Mononuclear cell (primary cell): ENCODE measurements at regions not wholly inside any gene's neighbourhood (a gene's known extent, or its start where the extent isn't known, plus 50 kb on each side); places are given as distances from the start of the nearest gene placed in this dataset.

Experiments used
- H3K27me3 ChIP-seq: 2 replicates; pipeline ENCODE4 v1.6.0; 2011; ENCODE audit warnings: low read length, control low read depth; ENCODE audit not compliant: insufficient read depth
- H3K4me1 ChIP-seq: 2 replicates; pipeline ENCODE4 v1.5.1; 2011; ENCODE audit warnings: mild to moderate bottlenecking, low read length, control low read depth; ENCODE audit not compliant: insufficient read depth
- H3K4me3 ChIP-seq: 2 replicates; pipeline ENCODE4 v1.5.1; 2011; ENCODE audit warnings: mild to moderate bottlenecking, low read length, moderate library complexity
- H3K9me3 ChIP-seq: 2 replicates; pipeline ENCODE4 v1.5.1; 2011; ENCODE audit warnings: low read depth, mild to moderate bottlenecking, control low read depth, low read length

DNA sequence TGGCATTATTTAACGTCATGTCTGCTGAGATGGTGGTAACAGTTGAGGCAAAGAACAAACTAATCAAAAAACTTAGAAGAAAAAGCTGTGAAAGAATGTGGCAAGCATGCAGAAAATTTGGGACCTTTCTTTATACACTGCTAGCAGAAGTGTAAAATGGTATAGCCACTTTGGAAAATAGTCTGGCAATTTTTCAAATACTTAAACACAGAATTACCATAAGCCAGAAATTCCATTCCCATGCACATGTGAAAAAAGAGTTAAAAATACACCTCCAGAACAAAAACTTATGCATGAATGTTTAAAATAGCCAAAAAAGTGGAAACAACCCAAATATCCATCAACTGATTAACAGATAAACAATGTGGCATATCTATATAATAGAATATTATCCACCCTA, 613.3 kb downstream of the TBL1XR1 start:
- no peaks in the 10 kb centered on the region for H3K9me3 ChIP-seq
- H3K4me3 ChIP-seq: no peak overlapping the region
- H3K4me1 ChIP-seq: no peaks in the 10 kb centered on the region

DNA sequence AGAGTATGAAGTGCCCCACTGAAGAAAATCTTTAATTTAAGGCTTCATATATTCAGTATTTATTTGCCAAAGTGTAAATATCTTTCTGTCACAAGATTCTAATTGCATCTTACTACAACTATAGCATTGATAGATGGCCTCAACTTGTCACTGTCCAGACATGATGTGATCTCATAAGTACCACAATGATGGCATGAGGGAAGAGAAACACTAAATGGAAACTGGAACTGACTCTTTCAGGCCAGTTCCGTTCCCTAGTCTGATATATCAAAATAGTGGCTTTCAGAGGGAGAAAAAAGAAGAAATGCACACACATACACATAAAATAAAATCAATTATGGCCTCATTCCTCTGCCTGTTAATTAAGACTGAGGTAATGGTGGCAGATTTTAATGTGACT, 615.7 kb downstream of the TBL1XR1 start:
- Histone ChIP-seq H3K4me1 (no peaks in the 10 kb centered on the region), H3K4me3 (no peak overlapping the region), H3K9me3 (peaks cover 5% of the 10 kb centered on the region), H3K27me3 (no peaks in the 10 kb centered on the region)

More for the DNA sequence above, 613.3 kb downstream of the TBL1XR1 start:
- H3K27me3 ChIP-seq: no peaks in the 10 kb centered on the region

DNA sequence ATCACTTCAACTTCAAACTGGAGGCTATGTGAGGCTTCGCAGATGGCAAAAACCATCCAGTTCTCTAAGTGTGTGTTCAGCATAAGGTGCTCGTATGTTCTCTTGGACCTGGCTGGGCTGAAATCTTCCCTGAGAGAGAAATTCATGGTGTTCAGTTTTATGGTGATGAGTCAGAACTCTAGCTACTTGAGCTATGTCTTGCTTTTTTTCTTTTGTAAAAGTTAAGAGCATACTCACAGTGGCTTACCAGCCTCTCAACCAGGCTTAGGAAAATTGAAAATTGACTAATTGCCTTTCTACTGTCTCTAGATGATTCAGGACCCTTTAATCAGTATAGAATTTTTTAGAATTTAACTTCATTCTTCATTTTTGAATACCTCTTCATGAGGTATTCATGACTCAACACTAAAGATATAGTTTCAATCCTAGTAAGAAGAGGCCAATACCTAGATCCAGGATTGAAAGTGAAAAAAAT, 617.5 kb downstream of the TBL1XR1 start:
- no peak overlapping the region for H3K4me3 ChIP-seq
- no peaks in the 10 kb centered on the region for H3K27me3 ChIP-seq
- no peaks in the 10 kb centered on the region for H3K4me1 ChIP-seq
- H3K9me3 ChIP-seq: peaks cover 5% of the 10 kb centered on the region

DNA sequence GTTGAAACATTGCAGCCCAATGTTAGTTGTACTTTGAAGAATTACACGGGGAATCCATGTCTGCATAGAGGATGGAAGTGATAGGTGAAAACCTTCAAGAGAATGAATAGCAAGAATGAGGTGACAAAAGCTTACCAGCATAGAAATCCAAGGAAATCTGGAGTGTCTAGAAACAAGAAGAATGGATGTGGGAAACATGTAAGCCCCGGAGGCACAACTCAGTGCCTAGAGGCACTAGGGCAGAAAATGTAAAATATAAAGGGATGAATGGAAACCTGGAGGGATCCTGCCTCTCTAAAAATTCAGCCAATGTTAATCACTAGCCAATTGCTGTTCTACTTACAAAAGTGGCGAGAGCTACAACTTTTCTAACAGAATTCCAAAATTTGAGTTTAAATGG, 619.0 kb downstream of the TBL1XR1 start:
- Histone ChIP-seq H3K4me3 (no peak overlapping the region), H3K9me3 (peaks cover 5% of the 10 kb centered on the region), H3K4me1 (no peaks in the 10 kb centered on the region), H3K27me3 (no peaks in the 10 kb centered on the region)

DNA sequence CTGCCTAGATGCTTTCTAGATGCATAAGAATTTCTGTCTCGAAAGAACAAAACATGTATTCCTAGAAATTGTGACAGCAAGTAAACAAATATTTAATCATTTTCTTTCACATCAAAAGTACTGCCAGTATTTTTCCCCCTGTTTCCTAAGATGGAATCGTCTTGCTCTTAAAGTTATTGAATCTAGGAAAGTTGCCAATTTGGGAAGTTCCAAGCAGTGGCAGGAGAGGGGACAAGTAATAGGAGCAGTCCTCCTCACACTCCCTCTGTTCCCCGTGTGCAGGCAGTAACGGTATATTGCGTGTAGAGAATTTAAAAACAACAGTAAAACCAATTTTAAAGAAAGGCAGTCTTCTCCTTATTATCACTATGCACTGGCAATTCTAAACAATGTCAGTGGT, 619.8 kb downstream of the TBL1XR1 start:
- H3K4me1 ChIP-seq: no peaks in the 10 kb centered on the region
- no peak overlapping the region for H3K4me3 ChIP-seq
- no peaks in the 10 kb centered on the region for H3K27me3 ChIP-seq
- peaks cover 5% of the 10 kb centered on the region for H3K9me3 ChIP-seq

DNA sequence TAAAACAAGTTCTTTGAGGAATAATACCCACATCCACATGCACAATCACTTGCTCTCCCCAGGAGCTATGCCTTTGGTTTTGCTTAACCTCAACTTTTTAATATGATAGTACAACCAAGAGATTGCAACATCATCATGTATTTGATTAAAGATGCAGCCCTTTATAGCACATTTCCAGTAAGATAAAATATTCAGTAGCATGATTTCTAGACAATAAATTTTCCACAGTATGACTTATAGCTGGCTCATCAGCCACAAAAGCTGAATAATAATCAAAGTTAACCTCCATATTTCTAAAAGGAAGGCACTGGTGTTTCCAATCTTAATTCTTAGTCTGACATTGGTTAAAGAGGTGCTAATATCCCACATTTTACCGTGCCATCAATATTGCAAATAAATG, 622.5 kb downstream of the TBL1XR1 start:
- no peaks in the 10 kb centered on the region for H3K4me1 ChIP-seq
- H3K9me3 ChIP-seq: peaks cover 5% of the 10 kb centered on the region
- H3K4me3 ChIP-seq: no peak overlapping the region
- H3K27me3 ChIP-seq: no peaks in the 10 kb centered on the region

DNA sequence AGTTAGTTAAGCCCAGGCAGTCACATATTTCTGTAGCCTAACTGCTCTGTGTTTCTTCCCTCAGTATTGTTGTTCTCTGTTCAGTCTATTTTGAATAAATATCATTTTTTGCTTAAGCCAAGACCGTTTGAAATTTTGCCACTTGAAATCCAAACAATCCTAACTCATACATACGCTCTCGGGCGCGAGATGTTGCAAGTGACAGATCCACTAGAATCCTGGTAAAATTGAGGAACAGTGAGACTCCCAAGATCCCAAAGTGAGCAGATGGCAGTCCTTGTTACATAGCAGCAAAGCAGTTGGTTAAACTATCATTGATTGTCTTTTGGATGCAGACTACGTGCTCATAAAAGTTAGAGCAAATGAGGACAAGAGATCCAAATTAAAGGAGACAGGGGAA, 625.4 kb downstream of the TBL1XR1 start:
- H3K4me3 ChIP-seq: no peak overlapping the region
- no peaks in the 10 kb centered on the region for H3K27me3 ChIP-seq
- no peaks in the 10 kb centered on the region for H3K9me3 ChIP-seq

DNA sequence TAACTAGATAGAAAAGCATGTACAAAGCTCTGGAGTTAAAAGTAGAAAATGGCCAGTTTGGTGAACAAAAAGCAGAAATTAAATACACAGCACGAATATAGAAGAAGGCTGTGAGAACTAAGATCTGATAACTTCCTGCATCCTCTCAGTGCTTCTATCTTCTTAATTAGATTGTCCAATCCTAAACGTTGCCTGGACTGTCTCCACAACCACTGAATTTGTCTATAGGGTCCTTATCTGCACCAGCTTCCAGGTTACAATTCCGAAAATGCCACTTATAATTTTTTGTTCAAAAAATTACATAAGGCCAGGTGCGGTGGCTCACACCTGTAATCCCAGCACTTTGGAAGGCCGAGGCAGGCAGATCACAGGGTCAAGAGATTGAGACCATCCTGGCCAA, 626.3 kb downstream of the TBL1XR1 start:
- H3K4me3 ChIP-seq: no peak overlapping the region
- no peaks in the 10 kb centered on the region for H3K9me3 ChIP-seq
- no peaks in the 10 kb centered on the region for H3K27me3 ChIP-seq
- H3K4me1 ChIP-seq: no peaks in the 10 kb centered on the region

More for the DNA sequence above, 625.4 kb downstream of the TBL1XR1 start:
- no peaks in the 10 kb centered on the region for H3K4me1 ChIP-seq

DNA sequence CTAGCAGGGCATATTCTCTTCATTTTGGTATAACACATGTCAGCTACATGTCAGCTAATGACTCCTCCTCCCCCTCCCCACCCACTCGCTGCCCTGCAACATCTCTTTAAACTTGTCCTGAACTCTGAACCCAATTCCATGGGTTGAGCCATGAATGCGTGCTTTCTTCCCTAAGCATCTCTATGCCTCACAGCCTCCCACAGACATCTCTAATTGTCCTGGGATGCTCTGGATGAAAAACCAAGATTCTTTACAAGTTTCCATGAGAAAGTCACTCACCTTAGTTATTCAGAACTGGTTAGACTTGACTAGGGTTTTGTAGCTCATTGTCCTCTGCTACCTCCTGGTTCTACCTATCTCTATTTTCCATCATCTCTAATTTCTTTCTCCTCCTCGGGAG, 629.1 kb downstream of the TBL1XR1 start:
- Histone ChIP-seq H3K9me3 (no peaks in the 10 kb centered on the region), H3K27me3 (no peaks in the 10 kb centered on the region), H3K4me1 (no peaks in the 10 kb centered on the region), H3K4me3 (no peak overlapping the region)

DNA sequence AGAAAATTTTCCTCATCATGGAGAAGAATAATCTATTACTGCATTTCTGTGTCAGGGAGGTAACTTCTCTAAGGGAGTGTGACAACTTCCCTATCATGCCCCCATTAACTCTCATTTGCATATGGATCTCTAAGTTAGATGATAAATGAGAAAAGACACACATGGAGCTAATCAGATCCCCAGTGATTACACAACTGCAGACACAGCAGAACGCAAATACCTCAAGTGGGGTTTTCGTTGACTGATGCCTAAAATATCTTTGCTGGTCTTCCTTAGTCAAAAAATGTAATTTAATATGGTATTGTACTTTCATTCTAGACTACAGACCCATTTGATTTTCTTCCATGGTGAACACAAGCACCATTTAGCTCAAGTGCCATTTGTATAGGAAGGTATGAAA, 630.5 kb downstream of the TBL1XR1 start:
- H3K4me3 ChIP-seq: no peak overlapping the region
- H3K27me3 ChIP-seq: no peaks in the 10 kb centered on the region
- no peaks in the 10 kb centered on the region for H3K4me1 ChIP-seq
- no peaks in the 10 kb centered on the region for H3K9me3 ChIP-seq

DNA sequence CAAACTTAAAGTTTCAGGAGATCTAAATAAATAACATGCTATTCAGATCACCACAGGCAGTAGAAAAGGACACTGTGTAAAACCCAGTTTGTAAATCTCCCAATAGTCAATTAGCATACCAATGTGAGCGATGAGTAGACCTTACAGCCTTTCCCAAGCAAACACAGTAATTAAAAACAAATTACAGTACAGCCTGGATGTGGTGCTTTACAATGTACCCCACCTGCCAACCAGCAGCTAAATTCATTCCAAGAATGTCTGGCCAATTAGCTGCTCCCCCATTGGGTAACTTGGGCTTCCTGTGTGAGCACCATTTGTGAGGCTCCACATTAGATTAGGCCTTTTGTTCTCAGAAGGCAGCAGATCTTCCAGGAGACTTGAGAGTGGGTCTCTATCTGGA, 635.0 kb downstream of the TBL1XR1 start:
- H3K4me3 ChIP-seq: no peak overlapping the region
- H3K4me1 ChIP-seq: no peaks in the 10 kb centered on the region
- no peaks in the 10 kb centered on the region for H3K9me3 ChIP-seq
- H3K27me3 ChIP-seq: no peaks in the 10 kb centered on the region

DNA sequence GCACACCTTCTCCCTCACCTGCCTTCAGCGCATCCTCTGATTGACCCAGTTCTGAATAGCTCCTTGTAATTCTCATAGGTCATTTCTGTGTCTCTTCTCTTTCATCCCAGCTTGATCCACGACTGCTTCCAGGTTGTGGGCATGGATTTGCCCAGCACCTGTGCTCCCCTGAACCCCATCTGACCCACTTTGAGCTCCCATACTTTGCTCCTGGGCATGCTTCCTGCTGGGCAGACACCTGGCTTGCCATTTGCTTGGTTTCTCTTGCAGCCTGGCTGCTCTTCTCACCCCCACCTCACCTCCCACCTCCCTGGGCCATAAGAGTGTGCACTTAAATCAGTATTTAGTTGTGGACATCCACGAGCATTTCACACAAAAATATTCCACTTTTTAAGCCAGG, 635.5 kb downstream of the TBL1XR1 start:
- H3K27me3 ChIP-seq: no peaks in the 10 kb centered on the region
- H3K9me3 ChIP-seq: no peaks in the 10 kb centered on the region
- H3K4me1 ChIP-seq: no peaks in the 10 kb centered on the region
- no peak overlapping the region for H3K4me3 ChIP-seq

DNA sequence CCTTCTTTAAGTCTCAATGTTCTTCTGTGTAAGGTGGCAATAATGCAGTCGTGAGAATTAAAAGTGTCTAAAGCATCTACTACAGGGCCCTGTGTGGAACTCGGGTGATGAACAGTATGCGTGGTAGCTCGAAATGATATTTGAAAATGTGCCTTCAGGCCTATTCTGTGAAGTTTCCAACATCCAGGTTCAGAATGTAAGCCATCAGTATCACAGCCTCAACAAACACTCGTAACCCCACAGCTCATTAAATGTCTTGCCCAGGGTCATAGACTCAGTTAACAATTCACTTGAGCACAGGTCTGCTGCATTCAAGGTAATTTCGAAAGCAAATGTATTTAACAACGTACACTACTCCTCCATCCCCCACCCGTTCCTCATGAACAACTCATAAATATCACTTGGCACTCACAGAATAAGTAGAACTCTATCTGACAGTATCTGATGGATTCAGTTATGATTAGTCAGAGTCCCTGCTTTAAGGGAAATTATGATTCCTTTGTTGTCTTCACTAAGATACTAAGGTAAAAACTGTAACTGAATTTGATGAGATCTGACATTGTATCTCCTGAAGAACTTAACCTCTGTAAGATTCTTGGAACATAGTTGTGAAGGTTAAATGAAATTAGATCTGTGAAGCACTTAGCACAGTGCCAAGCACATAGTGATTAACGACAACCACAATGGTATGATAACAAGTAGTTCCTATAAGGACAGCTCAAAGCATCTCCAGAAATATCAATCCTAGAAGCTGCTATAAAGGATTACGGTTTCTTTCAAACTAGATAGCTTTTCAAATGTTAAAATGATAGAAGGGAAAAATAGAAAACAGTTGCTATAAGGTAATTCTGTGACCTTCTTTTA, 642.3 kb downstream of the TBL1XR1 start:
- Histone ChIP-seq H3K4me1 (no peaks in the 10 kb centered on the region), H3K4me3 (no peak overlapping the region), H3K27me3 (no peaks in the 10 kb centered on the region), H3K9me3 (no peaks in the 10 kb centered on the region)

DNA sequence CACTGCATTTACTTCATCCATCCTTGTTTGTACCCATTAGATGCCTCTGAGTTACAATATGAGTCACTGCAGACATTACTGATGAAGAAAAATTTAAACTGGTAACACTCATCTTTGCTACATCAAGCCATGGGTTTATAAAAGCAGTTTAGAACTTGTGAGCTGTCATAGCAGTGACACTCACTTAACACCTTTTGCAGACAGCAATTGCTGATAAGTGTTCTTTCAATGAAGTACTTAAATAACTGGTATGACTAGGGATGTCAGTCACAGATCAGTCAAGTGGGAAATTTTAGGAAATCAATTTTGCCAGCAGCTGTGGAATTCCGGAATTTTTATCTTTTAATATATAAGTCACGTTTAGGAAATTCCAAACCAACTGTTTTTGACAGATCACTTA, 643.0 kb downstream of the TBL1XR1 start:
- no peak overlapping the region for H3K4me3 ChIP-seq
- H3K4me1 ChIP-seq: no peaks in the 10 kb centered on the region
- H3K27me3 ChIP-seq: no peaks in the 10 kb centered on the region
- H3K9me3 ChIP-seq: no peaks in the 10 kb centered on the region

DNA sequence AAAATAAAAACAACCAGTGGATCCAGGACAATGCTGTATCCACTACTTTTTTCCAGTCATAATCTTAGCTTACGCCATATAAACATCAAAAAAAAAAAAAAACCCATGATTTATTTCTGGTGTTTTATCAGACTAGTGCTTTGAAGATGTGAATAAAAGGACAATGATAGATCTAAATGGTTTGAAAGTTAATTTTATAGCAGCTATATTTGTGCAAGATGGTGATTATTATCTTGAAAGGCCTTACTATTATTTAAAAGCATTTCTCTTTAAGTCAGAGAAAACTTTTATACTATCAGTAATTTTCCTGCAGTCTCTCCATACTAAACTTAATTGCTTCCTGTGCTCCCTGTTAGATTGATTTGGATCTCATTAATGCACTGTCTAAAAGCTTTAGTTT, 670.3 kb downstream of the TBL1XR1 start:
- Histone ChIP-seq H3K27me3 (no peaks in the 10 kb centered on the region), H3K4me1 (no peaks in the 10 kb centered on the region), H3K9me3 (no peaks in the 10 kb centered on the region), H3K4me3 (no peak overlapping the region)

DNA sequence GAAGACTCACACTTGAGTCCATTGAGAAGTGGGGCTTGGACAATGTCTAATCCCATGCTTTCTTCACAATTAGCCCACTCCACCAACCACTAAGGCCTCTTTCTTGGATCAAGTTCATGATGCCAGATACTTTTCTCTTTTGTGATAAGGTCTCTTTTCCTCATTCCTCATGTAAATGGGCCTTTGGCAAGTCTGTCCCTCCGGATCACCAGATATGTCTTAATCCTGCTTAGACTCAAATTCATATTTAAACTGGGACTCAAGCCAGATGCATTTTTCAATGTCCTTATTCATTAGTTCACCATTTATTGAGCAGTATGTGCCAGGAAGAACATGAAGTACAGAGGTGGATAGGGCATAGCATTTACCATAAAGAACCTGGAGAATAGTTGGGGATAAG, 671.1 kb downstream of the TBL1XR1 start:
- no peaks in the 10 kb centered on the region for H3K4me1 ChIP-seq
- no peak overlapping the region for H3K4me3 ChIP-seq
- no peaks in the 10 kb centered on the region for H3K9me3 ChIP-seq
- no peaks in the 10 kb centered on the region for H3K27me3 ChIP-seq
